ENCODE measurements at regions not wholly inside any gene's neighbourhood (a gene's known extent, or its start where the extent isn't known, plus 50 kb on each side); places are given as distances from the start of the nearest gene placed in this dataset.

DNA sequence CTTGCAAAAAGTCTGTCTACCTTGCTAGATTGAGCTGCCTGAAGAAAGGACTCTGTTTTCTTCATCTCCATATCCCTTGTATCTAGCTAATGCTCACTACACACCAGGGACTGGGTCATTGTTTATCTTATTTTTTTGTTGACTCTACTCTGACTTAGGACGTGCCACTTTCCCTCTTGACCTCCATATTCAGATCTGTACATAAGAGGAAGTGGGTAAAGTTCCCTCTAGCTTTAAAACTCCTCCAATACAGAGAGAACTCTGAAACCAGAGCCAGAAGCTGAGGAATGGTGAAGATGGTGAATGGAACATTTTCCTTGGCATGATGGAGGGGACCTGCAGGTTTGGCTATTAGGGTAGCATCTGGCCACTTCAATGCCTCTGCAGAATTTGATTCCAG is 2026.1 kb upstream of the TENM3 start:
- in situ Hi-C loops (cut with HindIII; ENCODE audit: low sequenced_read_pairs), result no loop called here
- TF ChIP-seq, protein P1, sequence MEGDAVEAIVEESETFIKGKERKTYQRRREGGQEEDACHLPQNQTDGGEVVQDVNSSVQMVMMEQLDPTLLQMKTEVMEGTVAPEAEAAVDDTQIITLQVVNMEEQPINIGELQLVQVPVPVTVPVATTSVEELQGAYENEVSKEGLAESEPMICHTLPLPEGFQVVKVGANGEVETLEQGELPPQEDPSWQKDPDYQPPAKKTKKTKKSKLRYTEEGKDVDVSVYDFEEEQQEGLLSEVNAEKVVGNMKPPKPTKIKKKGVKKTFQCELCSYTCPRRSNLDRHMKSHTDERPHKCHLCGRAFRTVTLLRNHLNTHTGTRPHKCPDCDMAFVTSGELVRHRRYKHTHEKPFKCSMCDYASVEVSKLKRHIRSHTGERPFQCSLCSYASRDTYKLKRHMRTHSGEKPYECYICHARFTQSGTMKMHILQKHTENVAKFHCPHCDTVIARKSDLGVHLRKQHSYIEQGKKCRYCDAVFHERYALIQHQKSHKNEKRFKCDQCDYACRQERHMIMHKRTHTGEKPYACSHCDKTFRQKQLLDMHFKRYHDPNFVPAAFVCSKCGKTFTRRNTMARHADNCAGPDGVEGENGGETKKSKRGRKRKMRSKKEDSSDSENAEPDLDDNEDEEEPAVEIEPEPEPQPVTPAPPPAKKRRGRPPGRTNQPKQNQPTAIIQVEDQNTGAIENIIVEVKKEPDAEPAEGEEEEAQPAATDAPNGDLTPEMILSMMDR (IDR thresholded peaks at IDR 0.05; ENCODE audit: low read depth, low read length, missing control alignments), result no peak
- no peak overlapping the region for H3K4me3 ChIP-seq (ENCODE audit: low read depth, low read length)
- no peak for DNase-seq (ENCODE audit: low read depth)

DNA sequence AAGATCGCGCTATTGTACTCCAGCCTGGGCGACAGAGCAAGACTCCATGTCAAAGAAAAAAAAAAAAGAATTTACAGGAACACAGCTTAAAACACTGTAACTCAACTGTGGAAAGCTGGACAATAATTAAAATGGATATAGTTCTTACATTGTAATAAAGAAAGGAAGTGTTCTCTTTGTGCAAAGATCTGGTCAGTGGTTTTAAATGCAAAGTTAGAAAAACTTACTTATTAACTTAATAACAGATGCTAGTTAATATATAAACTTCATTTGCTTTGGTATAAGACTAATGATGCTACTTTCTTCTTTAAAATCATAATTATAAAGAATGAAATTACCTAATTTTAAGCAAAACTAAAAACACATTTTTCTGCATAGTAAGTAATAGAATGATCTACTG is 2024.1 kb upstream of the TENM3 start:
- no peak for DNase-seq (ENCODE audit: low read depth)
- in situ Hi-C loops (cut with HindIII; ENCODE audit: low sequenced_read_pairs), result no loop called here
- H3K4me3 ChIP-seq (ENCODE audit: low read depth, low read length), result no peak overlapping the region
- TF ChIP-seq, protein P1 (IDR thresholded peaks at IDR 0.05; ENCODE audit: low read depth, low read length, missing control alignments), result no peak

DNA sequence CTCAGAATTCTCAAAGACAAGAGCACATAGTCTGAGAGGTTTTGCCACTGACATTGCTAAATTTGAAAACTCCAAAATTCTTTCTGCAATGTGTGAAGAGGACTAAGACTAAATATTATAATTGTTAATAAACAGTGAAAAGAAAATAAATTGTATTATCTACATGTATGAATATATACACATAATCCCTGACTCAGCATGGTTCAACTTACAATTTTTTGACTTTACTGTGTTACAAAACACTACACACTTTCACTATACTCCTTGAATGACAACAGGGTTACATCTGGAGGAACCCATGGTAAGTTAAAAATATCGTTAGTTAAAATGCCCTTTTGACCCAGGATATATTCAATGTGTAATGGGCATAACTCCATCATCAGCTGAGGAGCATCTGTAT is 2017.2 kb upstream of the TENM3 start:
- in situ Hi-C loops (cut with HindIII; ENCODE audit: low sequenced_read_pairs), result no loop called here
- no peak for DNase-seq (ENCODE audit: low read depth)
- TF ChIP-seq, protein P1 (IDR thresholded peaks at IDR 0.05; ENCODE audit: low read depth, low read length, missing control alignments), result no peak
- H3K4me3 ChIP-seq (ENCODE audit: low read depth, low read length), result no peak overlapping the region

DNA sequence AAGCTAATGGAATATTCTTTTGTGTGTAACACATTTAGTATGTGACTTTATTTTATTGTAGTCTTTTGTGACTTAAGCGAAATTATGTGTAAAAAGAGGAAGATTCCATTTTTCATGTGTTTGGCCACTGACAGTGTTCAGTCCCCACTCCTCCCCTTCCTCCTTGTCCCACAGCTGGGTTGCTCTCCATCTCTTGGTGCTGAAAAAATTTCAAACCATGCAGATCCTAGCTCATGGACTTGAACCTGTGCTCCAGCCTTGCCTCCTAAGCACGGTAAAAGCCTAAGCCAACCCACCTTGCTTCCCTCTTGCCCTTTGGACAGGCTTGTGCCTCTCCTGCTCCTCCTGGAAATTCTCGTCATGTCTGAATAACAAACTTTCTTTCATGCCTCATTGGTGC is 2008.5 kb upstream of the TENM3 start:
- H3K4me3 ChIP-seq (ENCODE audit: low read depth, low read length), result no peak overlapping the region
- DNase-seq (ENCODE audit: low read depth), result no peak
- in situ Hi-C loops (cut with HindIII; ENCODE audit: low sequenced_read_pairs), result no loop called here
- TF ChIP-seq, protein P1 (IDR thresholded peaks at IDR 0.05; ENCODE audit: low read depth, low read length, missing control alignments), result no peak

DNA sequence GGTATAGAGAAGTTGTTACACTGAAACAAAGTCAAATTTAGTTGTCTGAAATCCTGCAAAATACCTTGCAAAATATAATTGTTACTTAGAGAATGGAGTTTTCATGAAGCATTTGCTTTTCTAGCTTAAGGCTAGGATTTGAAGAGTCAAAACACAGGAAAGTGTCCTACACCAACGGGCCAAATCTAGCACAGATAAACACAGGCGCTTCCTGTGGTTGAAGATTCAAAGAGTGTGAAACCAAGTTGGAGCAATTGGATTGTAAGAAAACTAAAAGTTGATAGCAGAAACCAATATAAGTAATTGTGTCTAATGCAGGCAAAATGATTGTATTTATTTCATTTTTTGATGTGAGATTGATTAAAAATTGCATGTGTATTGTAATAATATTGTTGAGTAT is 2002.5 kb upstream of the TENM3 start:
- TF ChIP-seq, protein P1 (IDR thresholded peaks at IDR 0.05; ENCODE audit: low read depth, low read length, missing control alignments), result no peak
- no peak overlapping the region for H3K4me3 ChIP-seq (ENCODE audit: low read depth, low read length)
- in situ Hi-C loops (cut with HindIII; ENCODE audit: low sequenced_read_pairs), result no loop called here

DNA sequence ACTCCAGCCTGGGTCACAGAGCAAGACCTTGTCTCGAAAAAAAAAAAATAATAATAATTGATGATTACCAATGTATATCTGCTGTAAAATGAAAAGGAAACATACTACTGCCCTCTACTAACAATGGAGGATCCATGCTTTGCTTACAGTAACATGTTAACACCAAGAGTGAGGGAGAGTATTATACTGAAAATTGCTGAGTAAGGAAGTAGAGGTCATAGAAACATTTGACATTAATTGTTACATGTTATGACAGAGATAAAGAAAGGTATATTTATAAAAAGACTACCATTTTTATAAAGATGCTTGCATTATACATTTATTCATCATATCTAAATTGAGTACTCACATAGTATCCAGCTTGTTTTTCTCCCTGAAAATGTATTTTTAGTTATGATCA is 1989.8 kb upstream of the TENM3 start:
- DNase-seq (ENCODE audit: low read depth), result no peak
- in situ Hi-C loops (cut with HindIII; ENCODE audit: low sequenced_read_pairs), result no loop called here
- H3K4me3 ChIP-seq (ENCODE audit: low read depth, low read length), result no peak overlapping the region
- TF ChIP-seq, protein P1 (IDR thresholded peaks at IDR 0.05; ENCODE audit: low read depth, low read length, missing control alignments), result no peak

More for the DNA sequence above, 2002.5 kb upstream of the TENM3 start:
- no peak for DNase-seq (ENCODE audit: low read depth)

DNA sequence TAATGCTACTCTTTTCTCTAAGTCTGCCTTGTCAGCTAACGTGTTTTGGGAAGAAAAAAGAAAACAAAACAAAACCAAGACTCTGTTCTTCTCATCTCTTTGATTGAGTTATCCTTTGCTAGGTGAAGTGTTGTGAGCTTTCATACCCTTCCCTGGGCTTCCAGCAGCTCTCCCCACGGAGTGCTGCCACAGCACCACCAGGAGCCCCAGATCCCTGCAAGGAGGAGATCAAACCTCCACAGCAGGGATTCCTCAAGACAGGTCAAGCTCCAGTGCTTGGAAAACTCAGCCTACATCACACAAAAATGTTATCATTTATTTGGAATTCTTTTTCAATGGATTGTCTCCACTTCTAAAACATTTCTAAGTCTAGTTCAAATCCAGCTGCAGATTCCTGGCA is 1981.9 kb upstream of the TENM3 start:
- no peak for DNase-seq (ENCODE audit: low read depth)
- TF ChIP-seq, protein P1 (IDR thresholded peaks at IDR 0.05; ENCODE audit: low read depth, low read length, missing control alignments), result no peak
- no peak overlapping the region for H3K4me3 ChIP-seq (ENCODE audit: low read depth, low read length)
- in situ Hi-C loops (cut with HindIII; ENCODE audit: low sequenced_read_pairs), result no loop called here

All from astrocyte of the cerebellum (primary cell).